ENCODE measurements at regions not wholly inside any gene's neighbourhood (a gene's known extent, or its start where the extent isn't known, plus 50 kb on each side); places are given as distances from the start of the nearest gene placed in this dataset.

DNA sequence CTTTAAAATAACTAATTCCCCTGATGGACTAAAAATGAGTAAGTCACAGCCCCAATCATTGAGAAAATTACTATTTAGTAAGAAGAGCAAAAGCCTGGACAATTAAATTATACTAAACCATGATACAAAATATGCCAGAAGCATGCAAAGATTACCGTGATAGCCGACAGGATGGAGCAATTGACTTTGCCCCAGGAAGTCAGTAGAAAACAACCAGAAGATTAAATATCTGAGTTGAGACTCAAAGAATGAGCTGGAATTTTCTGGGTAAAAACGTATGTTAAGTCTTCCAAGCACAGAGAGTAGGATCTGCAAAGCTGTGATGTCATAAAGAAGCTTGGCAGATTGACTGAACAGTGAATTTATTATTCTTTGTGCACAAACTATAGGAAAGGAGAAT lies 816.1 kb upstream of the TENM3 start:
- H3K27me3 ChIP-seq (ENCODE audit: control insufficient read depth, insufficient read depth, low read length) = no peaks in the 10 kb centered on the region
- no peak overlapping the region for H3K4me3 ChIP-seq (ENCODE audit: low read depth, low read length)
- no peak overlapping the region for H3K27ac ChIP-seq (ENCODE audit: low read depth, low read length)
- no peaks in the 10 kb centered on the region for H3K36me3 ChIP-seq (ENCODE audit: control insufficient read depth, insufficient read depth, low read length)
- peaks cover under 1% of the 10 kb centered on the region; the same call in 1 of the 2 replicates for H3K4me1 ChIP-seq (ENCODE audit: control insufficient read depth, insufficient read depth, low read length)
- H3K9ac ChIP-seq (ENCODE audit: low read depth, low read length) = no peak overlapping the region
- no peaks in the 10 kb centered on the region for H3K9me3 ChIP-seq (ENCODE audit: control insufficient read depth, insufficient read depth, low read length)

DNA sequence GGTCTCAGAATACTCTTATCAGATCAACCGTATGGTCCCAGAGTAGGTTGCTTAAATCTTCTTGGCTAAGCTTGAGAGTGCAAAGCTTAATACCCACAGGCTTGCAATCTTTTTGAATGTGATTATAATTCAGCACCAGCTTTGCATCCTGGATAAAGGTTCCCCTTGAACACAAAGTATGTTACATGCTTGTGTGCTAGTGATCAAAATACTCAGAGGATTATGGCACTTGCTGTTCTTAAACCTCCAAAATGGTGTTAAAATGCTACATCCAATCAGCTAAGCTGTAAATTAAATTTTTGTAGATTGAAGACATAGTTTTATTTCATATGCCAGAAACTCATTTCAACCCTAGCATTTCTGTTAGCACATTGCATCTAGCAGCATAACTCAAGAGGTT lies 812.2 kb upstream of the TENM3 start:
- Histone ChIP-seq H3K27ac (ENCODE audit: low read depth, low read length) (no peak overlapping the region), H3K4me1 (ENCODE audit: control insufficient read depth, insufficient read depth, low read length) (peaks cover 7% of the 10 kb centered on the region), H3K27me3 (ENCODE audit: control insufficient read depth, insufficient read depth, low read length) (no peaks in the 10 kb centered on the region), H3K4me3 (ENCODE audit: low read depth, low read length) (no peak overlapping the region), H3K36me3 (ENCODE audit: control insufficient read depth, insufficient read depth, low read length) (no peaks in the 10 kb centered on the region), H3K9me3 (ENCODE audit: control insufficient read depth, insufficient read depth, low read length) (no peaks in the 10 kb centered on the region), H3K9ac (ENCODE audit: low read depth, low read length) (no peak overlapping the region)

DNA sequence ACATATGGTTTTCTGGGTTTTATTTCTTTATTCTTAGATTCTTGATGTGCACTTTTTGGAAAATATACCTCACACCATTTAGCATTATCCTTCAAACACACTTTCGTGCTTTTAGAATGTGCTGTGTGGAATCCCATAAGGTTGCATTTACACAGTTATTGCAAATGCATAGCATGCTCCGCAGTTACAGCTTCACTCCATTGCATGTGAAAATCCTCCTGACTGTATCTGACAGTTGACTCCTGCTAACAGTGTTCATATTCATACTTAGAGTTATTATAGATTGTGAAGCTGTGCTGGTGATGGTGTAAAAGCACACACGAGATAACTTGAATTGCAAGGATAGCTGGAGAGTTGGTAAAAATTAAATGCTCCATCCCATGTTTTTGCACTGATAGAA lies 811.5 kb upstream of the TENM3 start:
- Histone ChIP-seq H3K36me3 (ENCODE audit: control insufficient read depth, insufficient read depth, low read length) (no peaks in the 10 kb centered on the region), H3K27ac (ENCODE audit: low read depth, low read length) (no peak overlapping the region), H3K27me3 (ENCODE audit: control insufficient read depth, insufficient read depth, low read length) (no peaks in the 10 kb centered on the region), H3K9me3 (ENCODE audit: control insufficient read depth, insufficient read depth, low read length) (no peaks in the 10 kb centered on the region), H3K9ac (ENCODE audit: low read depth, low read length) (no peak overlapping the region), H3K4me1 (ENCODE audit: control insufficient read depth, insufficient read depth, low read length) (peaks cover 7% of the 10 kb centered on the region), H3K4me3 (ENCODE audit: low read depth, low read length) (no peak overlapping the region)

DNA sequence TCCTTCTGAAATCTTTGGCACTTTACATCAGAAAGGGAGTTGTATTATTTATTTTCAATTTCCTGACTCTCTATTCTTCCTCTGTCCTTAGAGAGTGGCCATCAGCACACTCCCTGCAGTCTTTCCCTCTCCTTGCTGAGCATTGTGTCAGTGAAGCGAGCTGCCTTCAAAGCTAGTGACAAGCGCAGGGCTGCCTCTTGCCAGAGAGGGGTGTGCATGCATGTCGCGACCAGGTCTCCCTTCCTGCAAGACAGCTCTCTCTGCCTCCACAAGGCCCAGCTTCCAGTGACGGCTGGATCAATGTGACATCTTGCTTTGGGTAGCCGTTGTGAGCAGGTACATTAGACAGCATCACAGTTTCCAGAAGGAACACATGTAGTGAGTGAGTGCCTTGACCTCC lies 810.9 kb upstream of the TENM3 start:
- H3K4me3 ChIP-seq (ENCODE audit: low read depth, low read length) = no peak overlapping the region
- H3K9ac ChIP-seq (ENCODE audit: low read depth, low read length) = no peak overlapping the region
- no peaks in the 10 kb centered on the region for H3K36me3 ChIP-seq (ENCODE audit: control insufficient read depth, insufficient read depth, low read length)
- no peaks in the 10 kb centered on the region for H3K9me3 ChIP-seq (ENCODE audit: control insufficient read depth, insufficient read depth, low read length)
- H3K27me3 ChIP-seq (ENCODE audit: control insufficient read depth, insufficient read depth, low read length) = no peaks in the 10 kb centered on the region
- H3K27ac ChIP-seq (ENCODE audit: low read depth, low read length) = no peak overlapping the region
- H3K4me1 ChIP-seq (ENCODE audit: control insufficient read depth, insufficient read depth, low read length) = peaks cover 7% of the 10 kb centered on the region

DNA sequence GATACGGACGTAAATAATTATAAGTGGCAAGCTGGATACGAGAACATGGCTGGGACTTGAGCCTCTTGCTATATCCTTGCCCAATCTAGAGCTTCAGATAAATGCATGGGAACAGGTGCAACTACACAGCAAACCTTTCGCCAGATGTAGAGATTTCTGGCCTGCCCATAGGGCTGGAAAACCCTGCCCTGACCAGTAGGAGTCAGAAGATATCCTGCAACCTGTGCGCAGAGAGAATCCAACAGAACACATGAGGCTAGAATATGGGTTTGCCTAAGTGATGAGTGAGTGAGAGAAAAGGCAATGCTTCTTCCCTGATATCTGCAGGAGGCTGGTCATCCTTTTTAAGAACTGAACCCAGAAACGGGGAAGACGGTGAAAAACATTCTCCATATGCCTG lies 805.3 kb upstream of the TENM3 start:
- Histone ChIP-seq H3K36me3 (ENCODE audit: control insufficient read depth, insufficient read depth, low read length) (no peaks in the 10 kb centered on the region), H3K4me3 (ENCODE audit: low read depth, low read length) (no peak overlapping the region), H3K9ac (ENCODE audit: low read depth, low read length) (no peak overlapping the region), H3K27me3 (ENCODE audit: control insufficient read depth, insufficient read depth, low read length) (no peaks in the 10 kb centered on the region), H3K4me1 (ENCODE audit: control insufficient read depth, insufficient read depth, low read length) (no peaks in the 10 kb centered on the region), H3K27ac (ENCODE audit: low read depth, low read length) (no peak overlapping the region), H3K9me3 (ENCODE audit: control insufficient read depth, insufficient read depth, low read length) (no peaks in the 10 kb centered on the region)

DNA sequence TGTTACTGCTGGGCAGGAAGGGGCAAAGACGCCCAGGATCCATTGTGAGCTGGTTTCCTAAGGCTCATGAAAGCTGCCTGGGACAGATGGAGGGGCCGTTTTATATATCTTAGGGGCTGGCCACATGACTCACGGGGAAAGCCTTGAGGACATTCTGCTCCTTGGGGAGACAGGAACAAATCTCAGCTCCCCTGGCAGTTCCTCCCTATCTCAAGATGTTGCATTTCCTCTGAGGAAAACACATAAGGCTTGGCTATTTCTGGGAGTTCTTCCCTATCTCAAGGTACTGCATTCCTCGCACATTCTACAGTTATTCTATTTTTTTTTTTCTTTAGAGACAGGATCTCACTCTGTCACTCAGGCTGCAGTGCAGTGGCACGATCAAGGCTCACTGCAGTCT lies 804.6 kb upstream of the TENM3 start:
- Histone ChIP-seq H3K27me3 (ENCODE audit: control insufficient read depth, insufficient read depth, low read length) (no peaks in the 10 kb centered on the region), H3K36me3 (ENCODE audit: control insufficient read depth, insufficient read depth, low read length) (no peaks in the 10 kb centered on the region), H3K9ac (ENCODE audit: low read depth, low read length) (no peak overlapping the region), H3K4me1 (ENCODE audit: control insufficient read depth, insufficient read depth, low read length) (peaks cover 3% of the 10 kb centered on the region; the same call in 1 of the 2 replicates), H3K27ac (ENCODE audit: low read depth, low read length) (no peak overlapping the region), H3K9me3 (ENCODE audit: control insufficient read depth, insufficient read depth, low read length) (no peaks in the 10 kb centered on the region), H3K4me3 (ENCODE audit: low read depth, low read length) (no peak overlapping the region)

DNA sequence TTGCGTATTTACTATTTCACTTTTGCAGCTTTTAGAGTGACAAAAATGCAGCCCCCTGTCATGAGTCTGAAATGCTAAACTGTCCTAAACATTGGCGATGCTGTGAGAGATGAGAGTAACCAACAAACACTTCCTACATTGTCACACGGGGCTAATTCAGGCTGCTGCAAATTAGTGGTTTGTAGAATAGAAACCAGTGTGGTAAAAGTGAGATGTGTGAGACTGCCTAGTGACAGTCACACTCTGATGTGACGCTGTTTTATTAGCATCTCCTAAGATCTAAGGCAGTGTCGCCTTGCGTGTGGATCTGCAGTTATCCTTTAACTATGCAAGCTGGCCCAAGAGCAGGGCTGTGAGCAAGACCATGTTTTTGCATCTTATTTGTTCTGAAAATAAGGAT lies 800.2 kb upstream of the TENM3 start:
- H3K27me3 ChIP-seq (ENCODE audit: control insufficient read depth, insufficient read depth, low read length) = no peaks in the 10 kb centered on the region
- no peaks in the 10 kb centered on the region for H3K9me3 ChIP-seq (ENCODE audit: control insufficient read depth, insufficient read depth, low read length)
- no peaks in the 10 kb centered on the region for H3K36me3 ChIP-seq (ENCODE audit: control insufficient read depth, insufficient read depth, low read length)
- H3K27ac ChIP-seq (ENCODE audit: low read depth, low read length) = no peak overlapping the region
- no peak overlapping the region for H3K4me3 ChIP-seq (ENCODE audit: low read depth, low read length)
- H3K9ac ChIP-seq (ENCODE audit: low read depth, low read length) = no peak overlapping the region
- H3K4me1 ChIP-seq (ENCODE audit: control insufficient read depth, insufficient read depth, low read length) = peaks cover 8% of the 10 kb centered on the region; the same call in 1 of the 2 replicates

DNA sequence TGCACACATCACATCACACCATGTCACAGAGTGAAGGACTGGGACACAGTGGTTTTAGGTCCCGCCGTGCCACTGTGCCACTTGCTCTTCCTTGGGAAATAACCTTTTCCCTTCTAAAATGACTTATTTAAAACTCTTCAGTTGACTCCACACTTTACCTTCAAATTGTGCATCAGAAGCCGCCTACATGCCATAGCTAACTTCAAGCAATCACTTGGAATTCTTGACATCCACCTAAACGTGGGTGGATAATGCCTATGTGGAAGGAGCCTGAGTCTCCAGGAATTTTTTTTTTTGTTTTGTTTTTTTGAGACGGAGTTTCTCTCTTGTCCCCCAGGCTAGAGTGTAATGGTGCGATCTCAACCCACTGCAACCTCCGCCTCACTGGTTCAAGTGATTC lies 777.4 kb upstream of the TENM3 start:
- H3K4me1 ChIP-seq (ENCODE audit: control insufficient read depth, insufficient read depth, low read length) = no peaks in the 10 kb centered on the region
- H3K4me3 ChIP-seq (ENCODE audit: low read depth, low read length) = no peak overlapping the region
- H3K27ac ChIP-seq (ENCODE audit: low read depth, low read length) = no peak overlapping the region
- H3K9ac ChIP-seq (ENCODE audit: low read depth, low read length) = no peak overlapping the region
- H3K27me3 ChIP-seq (ENCODE audit: control insufficient read depth, insufficient read depth, low read length) = no peaks in the 10 kb centered on the region
- H3K36me3 ChIP-seq (ENCODE audit: control insufficient read depth, insufficient read depth, low read length) = no peaks in the 10 kb centered on the region
- H3K9me3 ChIP-seq (ENCODE audit: control insufficient read depth, insufficient read depth, low read length) = no peaks in the 10 kb centered on the region

DNA sequence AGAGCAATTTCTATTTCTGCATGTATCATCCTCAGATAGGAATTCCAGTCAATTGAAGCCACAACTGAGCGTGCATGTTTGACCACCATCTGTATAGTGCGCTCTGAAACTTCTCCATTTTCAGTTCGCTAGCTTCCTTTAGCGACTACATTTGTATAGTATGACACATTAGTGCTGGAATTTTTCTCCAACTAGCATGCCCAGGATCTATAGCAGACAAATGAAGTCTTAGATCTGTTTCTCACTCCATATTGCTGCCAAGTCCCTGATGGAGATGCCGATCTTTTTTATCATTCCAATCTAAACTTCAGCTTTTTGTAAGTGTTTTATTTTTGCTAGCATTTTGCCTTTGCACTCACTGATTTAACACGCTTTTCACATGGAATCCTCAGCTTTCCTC lies 774.8 kb upstream of the TENM3 start:
- Histone ChIP-seq H3K9ac (ENCODE audit: low read depth, low read length) (no peak overlapping the region), H3K9me3 (ENCODE audit: control insufficient read depth, insufficient read depth, low read length) (no peaks in the 10 kb centered on the region)

DNA sequence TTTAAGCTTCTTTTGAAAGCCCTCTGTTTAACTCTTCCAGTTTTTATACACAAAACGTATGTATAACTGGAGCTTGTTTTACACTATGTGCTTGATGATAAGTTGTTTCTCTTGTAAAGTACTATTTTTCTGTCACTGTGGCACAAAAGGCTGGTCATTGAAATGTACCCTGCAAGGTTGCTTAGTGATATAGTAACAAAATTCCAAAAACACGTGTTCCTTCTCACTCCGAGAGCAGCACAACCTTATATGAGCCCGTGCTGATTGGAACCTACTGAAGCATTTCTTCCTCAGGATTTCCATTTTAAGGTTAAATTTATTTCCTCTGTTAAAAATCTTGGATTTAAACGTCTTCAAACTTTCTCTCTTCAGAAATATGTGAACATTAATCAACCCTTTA lies 772.9 kb upstream of the TENM3 start:
- no peak overlapping the region for H3K9ac ChIP-seq (ENCODE audit: low read depth, low read length)

More for the DNA sequence above, 774.8 kb upstream of the TENM3 start:
- Histone ChIP-seq H3K4me1 (ENCODE audit: control insufficient read depth, insufficient read depth, low read length) (no peaks in the 10 kb centered on the region), H3K36me3 (ENCODE audit: control insufficient read depth, insufficient read depth, low read length) (no peaks in the 10 kb centered on the region), H3K4me3 (ENCODE audit: low read depth, low read length) (no peak overlapping the region), H3K27me3 (ENCODE audit: control insufficient read depth, insufficient read depth, low read length) (no peaks in the 10 kb centered on the region), H3K27ac (ENCODE audit: low read depth, low read length) (no peak overlapping the region)

DNA sequence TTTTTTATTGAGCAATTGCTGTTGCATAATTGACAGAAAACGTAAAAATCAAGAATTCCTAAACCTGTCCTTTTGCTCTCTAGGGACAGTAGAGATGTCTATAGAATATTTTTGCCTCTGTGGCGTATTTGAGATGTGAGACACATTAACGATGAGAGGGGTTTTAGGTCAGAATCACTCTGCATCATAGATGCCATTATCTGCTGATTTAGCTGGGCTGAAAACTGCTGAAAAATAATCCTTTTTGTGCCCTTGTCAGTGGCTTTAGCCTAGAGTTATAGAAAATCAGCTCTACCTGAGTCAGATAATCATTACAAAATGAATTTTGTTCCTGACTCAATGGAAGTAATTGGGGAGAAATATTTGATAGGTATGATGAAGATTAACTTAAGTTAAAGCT lies 767.8 kb upstream of the TENM3 start:
- H3K9ac ChIP-seq (ENCODE audit: low read depth, low read length) = no peak overlapping the region
- H3K4me3 ChIP-seq (ENCODE audit: low read depth, low read length) = no peak overlapping the region
- H3K27ac ChIP-seq (ENCODE audit: low read depth, low read length) = no peak overlapping the region
- H3K27me3 ChIP-seq (ENCODE audit: control insufficient read depth, insufficient read depth, low read length) = no peaks in the 10 kb centered on the region
- H3K36me3 ChIP-seq (ENCODE audit: control insufficient read depth, insufficient read depth, low read length) = no peaks in the 10 kb centered on the region
- no peaks in the 10 kb centered on the region for H3K9me3 ChIP-seq (ENCODE audit: control insufficient read depth, insufficient read depth, low read length)
- H3K4me1 ChIP-seq (ENCODE audit: control insufficient read depth, insufficient read depth, low read length) = peaks cover 48% of the 10 kb centered on the region

More for the DNA sequence above, 772.9 kb upstream of the TENM3 start:
- Histone ChIP-seq H3K4me3 (ENCODE audit: low read depth, low read length) (no peak overlapping the region), H3K27ac (ENCODE audit: low read depth, low read length) (no peak overlapping the region), H3K27me3 (ENCODE audit: control insufficient read depth, insufficient read depth, low read length) (no peaks in the 10 kb centered on the region), H3K4me1 (ENCODE audit: control insufficient read depth, insufficient read depth, low read length) (peaks cover 5% of the 10 kb centered on the region), H3K9me3 (ENCODE audit: control insufficient read depth, insufficient read depth, low read length) (no peaks in the 10 kb centered on the region), H3K36me3 (ENCODE audit: control insufficient read depth, insufficient read depth, low read length) (no peaks in the 10 kb centered on the region)
